Peyer's patch (tissue), 4 donors: ENCODE measurements at regions not wholly inside any gene's neighbourhood (a gene's known extent, or its start where the extent isn't known, plus 50 kb on each side); places are given as distances from the start of the nearest gene placed in this dataset.

Source experiments
- CTCF ChIP-seq, 6 experiments: fragments of 450-650 bp in 4 of 6; fragments of 200-600 bp in 2 of 6; sonication (generic) in 1 of 6; IDR thresholded peaks; one replicate each; pipeline ENCODE4 v1.5.1; 2017 to 2019; ENCODE audit warnings: antibody characterized with exemption in 6 of 6, mild to moderate bottlenecking in 3 of 6, moderate library complexity in 1 of 6
- POLR2A ChIP-seq, 2 donors: fragments of 450-650 bp; IDR thresholded peaks; one replicate each; pipeline ENCODE4 v1.5.1; 2017; ENCODE audit warnings: antibody characterized with exemption in 2 of 2, mild to moderate bottlenecking in 2 of 2, moderate library complexity in 2 of 2

DNA sequence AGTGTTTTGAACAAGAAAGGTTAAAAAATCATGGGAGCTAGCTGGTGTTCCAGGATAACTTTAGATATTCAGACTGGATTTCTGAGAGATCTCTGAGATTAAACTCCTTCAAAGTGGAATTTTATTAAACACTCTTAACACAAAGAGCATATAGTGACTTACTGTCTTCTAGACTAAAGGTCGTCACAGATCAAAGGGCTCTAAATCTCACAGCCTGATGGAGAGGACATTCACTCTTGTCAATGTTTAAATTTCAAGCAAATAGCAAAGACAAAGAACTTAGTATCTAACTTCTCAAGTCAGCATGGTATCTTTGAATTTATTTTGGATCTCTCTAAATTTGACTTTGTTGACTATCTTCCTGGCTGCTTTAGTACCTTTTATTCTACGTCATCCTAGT, 53.7 kb upstream of the NUDT6 start:
- TF ChIP-seq CTCF (IDR thresholded peaks at IDR 0.05) (no peak), POLR2A (IDR thresholded peaks at IDR 0.05) (no peak)
